ENCODE measurements at regions not wholly inside any gene's neighbourhood (a gene's known extent, or its start where the extent isn't known, plus 50 kb on each side); places are given as distances from the start of the nearest gene placed in this dataset.

GRCh38 chr4:188282471-188283232, 143.4 kb downstream of the TRIML1 start:
- Histone ChIP-seq H3K27me3 (ENCODE audit: control insufficient read depth, insufficient read depth, low read length) (peaks cover 23% of the 10 kb centered on the region), H3K4me1 (ENCODE audit: control insufficient read depth, insufficient read depth, low read length) (no peaks in the 10 kb centered on the region; the same call in 1 of the 2 replicates), H3K36me3 (ENCODE audit: control insufficient read depth, insufficient read depth, low read length) (no peaks in the 10 kb centered on the region), H3K27ac (ENCODE audit: low read depth, low read length) (no peak overlapping the region), H3K9me3 (ENCODE audit: control insufficient read depth, insufficient read depth, low read depth, low read length) (no peaks in the 10 kb centered on the region), H3K4me3 (ENCODE audit: low read depth, low read length) (peak overlapping the region; percentile 49), H3K9ac (ENCODE audit: low read length) (no peak overlapping the region)

- no peak overlapping the region for H3K4me3 ChIP-seq (ENCODE audit: low read depth, low read length)
- H3K36me3 ChIP-seq (ENCODE audit: control insufficient read depth, insufficient read depth, low read length): no peaks in the 10 kb centered on the region
- no peak overlapping the region for H3K9ac ChIP-seq (ENCODE audit: low read length)
- no peaks in the 10 kb centered on the region; the same call in 1 of the 2 replicates for H3K4me1 ChIP-seq (ENCODE audit: control insufficient read depth, insufficient read depth, low read length)
- peaks cover 18% of the 10 kb centered on the region for H3K27me3 ChIP-seq (ENCODE audit: control insufficient read depth, insufficient read depth, low read length)
- no peaks in the 10 kb centered on the region for H3K9me3 ChIP-seq (ENCODE audit: control insufficient read depth, insufficient read depth, low read depth, low read length)
- H3K27ac ChIP-seq (ENCODE audit: low read depth, low read length): no peak overlapping the region
These were observed 148.1 kb downstream of the TRIML1 start for GRCh38 chr4:188287169-188287894.

- no peak overlapping the region for H3K27ac ChIP-seq (ENCODE audit: low read depth, low read length)
- H3K36me3 ChIP-seq (ENCODE audit: control insufficient read depth, insufficient read depth, low read length): no peaks in the 10 kb centered on the region
- no peaks in the 10 kb centered on the region for H3K4me1 ChIP-seq (ENCODE audit: control insufficient read depth, insufficient read depth, low read length)
- H3K9me3 ChIP-seq (ENCODE audit: control insufficient read depth, insufficient read depth, low read depth, low read length): no peaks in the 10 kb centered on the region
- H3K27me3 ChIP-seq (ENCODE audit: control insufficient read depth, insufficient read depth, low read length): no peaks in the 10 kb centered on the region
- no peak overlapping the region for H3K9ac ChIP-seq (ENCODE audit: low read length)
- no peak overlapping the region for H3K4me3 ChIP-seq (ENCODE audit: low read depth, low read length)
These were observed 150.4 kb downstream of the TRIML1 start for GRCh38 chr4:188289531-188290125.

- Histone ChIP-seq H3K27me3 (ENCODE audit: control insufficient read depth, insufficient read depth, low read length) (no peaks in the 10 kb centered on the region), H3K27ac (ENCODE audit: low read depth, low read length) (no peak overlapping the region), H3K36me3 (ENCODE audit: control insufficient read depth, insufficient read depth, low read length) (no peaks in the 10 kb centered on the region), H3K4me1 (ENCODE audit: control insufficient read depth, insufficient read depth, low read length) (no peaks in the 10 kb centered on the region), H3K9ac (ENCODE audit: low read length) (no peak overlapping the region), H3K4me3 (ENCODE audit: low read depth, low read length) (no peak overlapping the region), H3K9me3 (ENCODE audit: control insufficient read depth, insufficient read depth, low read depth, low read length) (no peaks in the 10 kb centered on the region)
These were observed 156.7 kb downstream of the TRIML1 start for GRCh38 chr4:188295899-188296298.

- Histone ChIP-seq H3K9me3 (ENCODE audit: control insufficient read depth, insufficient read depth, low read depth, low read length) (no peaks in the 10 kb centered on the region), H3K27me3 (ENCODE audit: control insufficient read depth, insufficient read depth, low read length) (no peaks in the 10 kb centered on the region), H3K36me3 (ENCODE audit: control insufficient read depth, insufficient read depth, low read length) (no peaks in the 10 kb centered on the region), H3K4me1 (ENCODE audit: control insufficient read depth, insufficient read depth, low read length) (no peaks in the 10 kb centered on the region), H3K27ac (ENCODE audit: low read depth, low read length) (no peak overlapping the region), H3K4me3 (ENCODE audit: low read depth, low read length) (no peak overlapping the region), H3K9ac (ENCODE audit: low read length) (no peak overlapping the region)
These were observed 157.1 kb downstream of the TRIML1 start for GRCh38 chr4:188296331-188296730.

- Histone ChIP-seq H3K27me3 (ENCODE audit: control insufficient read depth, insufficient read depth, low read length) (no peaks in the 10 kb centered on the region), H3K4me1 (ENCODE audit: control insufficient read depth, insufficient read depth, low read length) (no peaks in the 10 kb centered on the region), H3K4me3 (ENCODE audit: low read depth, low read length) (no peak overlapping the region), H3K9ac (ENCODE audit: low read length) (no peak overlapping the region), H3K36me3 (ENCODE audit: control insufficient read depth, insufficient read depth, low read length) (no peaks in the 10 kb centered on the region), H3K9me3 (ENCODE audit: control insufficient read depth, insufficient read depth, low read depth, low read length) (no peaks in the 10 kb centered on the region), H3K27ac (ENCODE audit: low read depth, low read length) (no peak overlapping the region)
These were observed 158.6 kb downstream of the TRIML1 start for GRCh38 chr4:188297873-188298272.

GRCh38 chr4:188299161-188299560, 159.9 kb downstream of the TRIML1 start:
- H3K27ac ChIP-seq (ENCODE audit: low read depth, low read length): no peak overlapping the region
- H3K4me3 ChIP-seq (ENCODE audit: low read depth, low read length): no peak overlapping the region
- H3K9me3 ChIP-seq (ENCODE audit: control insufficient read depth, insufficient read depth, low read depth, low read length): no peaks in the 10 kb centered on the region
- H3K36me3 ChIP-seq (ENCODE audit: control insufficient read depth, insufficient read depth, low read length): no peaks in the 10 kb centered on the region
- H3K9ac ChIP-seq (ENCODE audit: low read length): no peak overlapping the region
- no peaks in the 10 kb centered on the region for H3K4me1 ChIP-seq (ENCODE audit: control insufficient read depth, insufficient read depth, low read length)
- H3K27me3 ChIP-seq (ENCODE audit: control insufficient read depth, insufficient read depth, low read length): no peaks in the 10 kb centered on the region

- Histone ChIP-seq H3K27ac (ENCODE audit: low read depth, low read length) (no peak overlapping the region), H3K9me3 (ENCODE audit: control insufficient read depth, insufficient read depth, low read depth, low read length) (no peaks in the 10 kb centered on the region), H3K27me3 (ENCODE audit: control insufficient read depth, insufficient read depth, low read length) (no peaks in the 10 kb centered on the region), H3K4me1 (ENCODE audit: control insufficient read depth, insufficient read depth, low read length) (no peaks in the 10 kb centered on the region), H3K36me3 (ENCODE audit: control insufficient read depth, insufficient read depth, low read length) (no peaks in the 10 kb centered on the region), H3K4me3 (ENCODE audit: low read depth, low read length) (no peak overlapping the region), H3K9ac (ENCODE audit: low read length) (no peak overlapping the region)
These were observed 161.1 kb downstream of the TRIML1 start for GRCh38 chr4:188300385-188300784.

GRCh38 chr4:188305690-188306089, 166.4 kb downstream of the TRIML1 start:
- H3K27ac ChIP-seq (ENCODE audit: low read depth, low read length): no peak overlapping the region
- no peak overlapping the region for H3K9ac ChIP-seq (ENCODE audit: low read length)
- H3K9me3 ChIP-seq (ENCODE audit: control insufficient read depth, insufficient read depth, low read depth, low read length): no peaks in the 10 kb centered on the region
- H3K4me3 ChIP-seq (ENCODE audit: low read depth, low read length): no peak overlapping the region
- no peaks in the 10 kb centered on the region for H3K27me3 ChIP-seq (ENCODE audit: control insufficient read depth, insufficient read depth, low read length)
- no peaks in the 10 kb centered on the region for H3K36me3 ChIP-seq (ENCODE audit: control insufficient read depth, insufficient read depth, low read length)
- H3K4me1 ChIP-seq (ENCODE audit: control insufficient read depth, insufficient read depth, low read length): no peaks in the 10 kb centered on the region

GRCh38 chr4:188307591-188307990, 168.3 kb downstream of the TRIML1 start:
- Histone ChIP-seq H3K9ac (ENCODE audit: low read length) (no peak overlapping the region), H3K36me3 (ENCODE audit: control insufficient read depth, insufficient read depth, low read length) (no peaks in the 10 kb centered on the region), H3K4me3 (ENCODE audit: low read depth, low read length) (no peak overlapping the region), H3K4me1 (ENCODE audit: control insufficient read depth, insufficient read depth, low read length) (no peaks in the 10 kb centered on the region), H3K9me3 (ENCODE audit: control insufficient read depth, insufficient read depth, low read depth, low read length) (no peaks in the 10 kb centered on the region), H3K27ac (ENCODE audit: low read depth, low read length) (no peak overlapping the region), H3K27me3 (ENCODE audit: control insufficient read depth, insufficient read depth, low read length) (no peaks in the 10 kb centered on the region)

GRCh38 chr4:188308142-188308541, 168.9 kb downstream of the TRIML1 start:
- Histone ChIP-seq H3K9ac (ENCODE audit: low read length) (no peak overlapping the region), H3K9me3 (ENCODE audit: control insufficient read depth, insufficient read depth, low read depth, low read length) (no peaks in the 10 kb centered on the region), H3K36me3 (ENCODE audit: control insufficient read depth, insufficient read depth, low read length) (no peaks in the 10 kb centered on the region), H3K4me1 (ENCODE audit: control insufficient read depth, insufficient read depth, low read length) (no peaks in the 10 kb centered on the region), H3K4me3 (ENCODE audit: low read depth, low read length) (no peak overlapping the region), H3K27me3 (ENCODE audit: control insufficient read depth, insufficient read depth, low read length) (no peaks in the 10 kb centered on the region), H3K27ac (ENCODE audit: low read depth, low read length) (no peak overlapping the region)
